Ovary (tissue), 3 donors: ENCODE measurements at regions not wholly inside any gene's neighbourhood (a gene's known extent, or its start where the extent isn't known, plus 50 kb on each side); places are given as distances from the start of the nearest gene placed in this dataset.
"Not testable (repeated sequence)": the region's sequence is repeated elsewhere in the genome, so short reads cannot be mapped to it uniquely, and the experiment has no call there.

ENCODE experiments used
- CTCF ChIP-seq, 3 donors: fragments of 450-650 bp in 2 of 3; fragments of 200-600 bp in 1 of 3; IDR thresholded peaks; one replicate each; pipeline versions ENCODE4 v1.5.1 to v1.8.0; 2016 to 2022; ENCODE audit warnings: antibody characterized with exemption in 3 of 3, mild to moderate bottlenecking in 1 of 3
- EP300 ChIP-seq: sonication (generic); formaldehyde crosslinking; IDR thresholded peaks from one replicate; pipeline ENCODE4 v1.6.1; 2017; ENCODE audit warnings: antibody characterized with exemption
- POLR2A ChIP-seq: fragments of 450-650 bp; IDR thresholded peaks from one replicate; pipeline ENCODE4 v1.6.1; 2017; ENCODE audit warnings: antibody characterized with exemption, mild to moderate bottlenecking, moderate library complexity
- donor health status: DM: no; HTN: no; CAD: no.

GRCh38 chr9:62880971-62881370 is 1691.1 kb downstream of the SPATA31A7 start:
- not testable (repeated sequence) for TF ChIP-seq CTCF (IDR thresholded peaks at IDR 0.05); EP300; POLR2A
